Astrocyte of the cerebellum (primary cell): ENCODE measurements at regions not wholly inside any gene's neighbourhood (a gene's known extent, or its start where the extent isn't known, plus 50 kb on each side); places are given as distances from the start of the nearest gene placed in this dataset.

Experiments used
- DNase-seq: peaks from one replicate; pipeline ENCODE4 v3.0.0-alpha.2; 2011; ENCODE audit warnings: low read depth
- H3K4me3 ChIP-seq: 2 replicates; pipeline ENCODE4 v1.5.1; 2011; ENCODE audit warnings: mild to moderate bottlenecking, low read depth, low read length, moderate library complexity
- in situ Hi-C: cut with HindIII; loops from 2 replicates; pipeline ENCODE4 v1.10.0; 2017; ENCODE audit warnings: low sequenced_read_pairs
- TF ChIP-seq, protein P1 (sequence below): IDR thresholded peaks from 2 replicates; pipeline ENCODE4 v1.5.1; 2012; ENCODE audit warnings: low read length, low read depth, moderate library complexity, mild to moderate bottlenecking; ENCODE audit errors: missing control alignments

DNA sequence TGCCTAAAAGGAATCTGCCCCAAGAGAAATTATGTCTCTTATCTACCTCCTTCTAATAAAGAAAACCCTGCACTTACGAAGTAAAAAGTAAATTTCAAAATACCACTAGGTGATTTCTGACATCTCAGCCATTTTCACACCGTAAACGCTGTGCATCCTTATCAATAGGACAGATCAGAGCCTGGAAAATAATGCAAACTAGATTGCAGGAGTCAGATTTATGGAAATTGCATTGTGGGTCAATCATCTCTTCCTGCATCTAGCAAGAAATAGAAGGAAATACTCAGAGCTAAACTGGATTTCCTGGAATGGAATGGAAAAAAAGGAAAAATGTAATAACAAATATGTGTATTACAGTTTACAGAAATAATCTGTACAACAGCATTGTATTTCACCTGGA is 114.3 kb upstream of the PLPPR4 start:
- no peak overlapping the region for H3K4me3 ChIP-seq
- in situ Hi-C loops = no loop called here
- DNase-seq = no peak
- TF ChIP-seq, protein P1, sequence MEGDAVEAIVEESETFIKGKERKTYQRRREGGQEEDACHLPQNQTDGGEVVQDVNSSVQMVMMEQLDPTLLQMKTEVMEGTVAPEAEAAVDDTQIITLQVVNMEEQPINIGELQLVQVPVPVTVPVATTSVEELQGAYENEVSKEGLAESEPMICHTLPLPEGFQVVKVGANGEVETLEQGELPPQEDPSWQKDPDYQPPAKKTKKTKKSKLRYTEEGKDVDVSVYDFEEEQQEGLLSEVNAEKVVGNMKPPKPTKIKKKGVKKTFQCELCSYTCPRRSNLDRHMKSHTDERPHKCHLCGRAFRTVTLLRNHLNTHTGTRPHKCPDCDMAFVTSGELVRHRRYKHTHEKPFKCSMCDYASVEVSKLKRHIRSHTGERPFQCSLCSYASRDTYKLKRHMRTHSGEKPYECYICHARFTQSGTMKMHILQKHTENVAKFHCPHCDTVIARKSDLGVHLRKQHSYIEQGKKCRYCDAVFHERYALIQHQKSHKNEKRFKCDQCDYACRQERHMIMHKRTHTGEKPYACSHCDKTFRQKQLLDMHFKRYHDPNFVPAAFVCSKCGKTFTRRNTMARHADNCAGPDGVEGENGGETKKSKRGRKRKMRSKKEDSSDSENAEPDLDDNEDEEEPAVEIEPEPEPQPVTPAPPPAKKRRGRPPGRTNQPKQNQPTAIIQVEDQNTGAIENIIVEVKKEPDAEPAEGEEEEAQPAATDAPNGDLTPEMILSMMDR = no peak

DNA sequence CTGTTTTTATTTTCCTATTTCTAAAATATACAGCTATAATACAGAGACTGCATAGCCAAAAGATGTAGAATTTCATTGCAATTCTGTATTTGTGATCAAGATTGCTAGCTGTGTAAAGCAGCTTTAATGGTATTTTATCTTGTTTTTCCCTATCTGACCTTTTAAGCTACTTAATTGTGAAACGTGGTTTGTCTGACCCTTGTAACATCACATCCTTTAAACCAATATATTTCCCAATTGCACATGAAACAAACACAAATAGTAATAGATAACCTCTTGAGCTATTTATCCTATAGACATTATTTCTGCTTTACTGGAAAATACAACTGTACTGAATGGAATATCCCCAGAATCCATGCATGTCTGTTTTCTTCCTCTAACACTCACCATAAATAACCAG is 112.2 kb upstream of the PLPPR4 start:
- DNase-seq = no peak
- H3K4me3 ChIP-seq = no peak overlapping the region
- in situ Hi-C loops = no loop called here
- TF ChIP-seq, protein P1 = no peak

DNA sequence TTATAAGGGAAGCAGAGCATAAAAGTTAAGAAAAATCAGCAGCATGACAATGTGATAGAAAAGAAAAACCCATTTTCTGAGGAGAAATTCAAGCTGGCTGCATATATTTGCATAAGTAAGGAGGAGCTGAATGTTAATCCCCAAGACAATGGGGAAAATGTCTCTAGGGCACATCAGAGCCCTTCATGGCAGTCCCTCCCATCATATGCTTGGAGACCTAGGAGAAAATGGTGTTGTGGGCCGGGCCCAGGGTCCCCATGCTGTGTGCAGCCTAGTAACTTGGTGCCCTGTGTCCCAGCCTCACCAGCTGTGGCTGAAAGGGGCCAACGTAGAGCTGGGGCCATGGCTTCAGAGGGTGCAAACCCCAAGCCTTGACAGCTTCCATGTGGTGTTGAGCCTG is 100.6 kb upstream of the PLPPR4 start:
- in situ Hi-C loops = no loop called here
- no peak overlapping the region for H3K4me3 ChIP-seq
- TF ChIP-seq, protein P1 = no peak
- DNase-seq = no peak

DNA sequence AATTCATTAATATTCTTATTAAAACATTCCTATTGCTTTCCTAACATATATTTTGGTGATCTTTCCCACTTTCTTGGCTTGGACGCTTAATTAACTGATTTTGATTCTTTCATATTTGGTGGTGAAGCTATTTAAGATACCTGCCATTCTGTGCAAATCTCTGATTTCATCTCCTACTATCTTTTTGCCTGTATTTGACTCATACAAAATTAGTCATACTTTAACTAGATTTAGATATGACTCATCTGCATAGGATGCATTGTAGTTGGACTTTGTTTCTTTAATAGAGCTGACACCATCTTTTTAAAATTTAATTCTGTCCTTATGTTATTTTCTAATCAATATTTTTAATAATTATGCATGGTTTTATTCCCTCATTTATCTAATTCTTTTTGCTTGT is 93.8 kb upstream of the PLPPR4 start:
- TF ChIP-seq, protein P1 = no peak
- in situ Hi-C loops = no loop called here
- no peak for DNase-seq
- no peak overlapping the region for H3K4me3 ChIP-seq

DNA sequence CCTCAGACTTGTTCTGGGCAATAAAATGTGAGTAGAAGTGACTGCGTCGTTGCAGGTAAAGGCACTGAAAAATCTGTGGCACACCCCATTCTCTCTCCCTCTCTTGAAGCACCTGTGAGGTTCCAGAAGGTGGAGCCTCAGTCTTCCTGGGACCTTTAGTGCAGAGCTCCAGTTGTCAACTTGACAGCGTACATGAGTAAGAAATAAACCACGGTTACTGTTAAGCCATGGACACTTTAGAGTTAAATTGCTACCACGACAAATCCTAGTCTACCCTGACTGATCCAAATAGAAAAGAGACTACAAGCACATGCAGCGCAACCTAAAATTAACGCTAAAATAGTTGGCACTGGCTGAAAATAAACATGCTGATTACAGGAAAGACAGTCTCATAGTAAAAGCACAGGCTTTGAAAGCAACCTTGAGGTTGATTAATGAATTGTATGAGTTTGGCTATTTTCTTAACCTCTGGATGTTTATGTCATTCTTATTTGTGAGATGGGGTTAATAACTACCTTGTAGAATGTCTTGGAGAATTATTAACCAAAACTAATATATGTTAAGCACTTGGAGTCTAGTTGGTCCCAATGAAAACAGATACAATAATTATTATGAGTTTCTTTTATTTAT is 93.0 kb upstream of the PLPPR4 start:
- no peak for DNase-seq
- TF ChIP-seq, protein P1 = no peak
- no peak overlapping the region for H3K4me3 ChIP-seq
- in situ Hi-C loops = no loop called here

DNA sequence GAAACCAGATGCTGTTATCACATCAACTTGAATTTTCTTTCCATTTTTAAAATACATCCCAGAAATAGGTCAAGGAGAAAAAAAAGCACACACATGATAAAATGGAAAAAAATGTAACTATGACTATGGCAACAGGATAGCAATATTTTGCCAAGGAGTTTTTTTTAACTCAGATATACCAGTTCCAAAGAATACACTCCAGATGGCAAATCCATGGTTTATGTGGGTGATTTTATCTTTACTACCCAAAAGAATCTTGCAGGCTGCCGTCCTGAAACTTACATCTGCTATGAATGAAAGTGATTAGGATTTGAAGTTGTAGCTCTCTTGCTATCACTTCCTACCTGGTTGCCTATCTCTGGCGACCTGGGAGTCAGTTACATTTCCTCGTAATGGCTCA is 91.0 kb upstream of the PLPPR4 start:
- TF ChIP-seq, protein P1 = no peak
- no peak for DNase-seq
- in situ Hi-C loops = no loop called here
- H3K4me3 ChIP-seq = no peak overlapping the region
